ENCODE measurements at regions not wholly inside any gene's neighbourhood (a gene's known extent, or its start where the extent isn't known, plus 50 kb on each side); places are given as distances from the start of the nearest gene placed in this dataset.

GRCh38 chr18:72470391-72470790, 73.8 kb downstream of the CBLN2 start:
- DNase-seq (ENCODE audit: low read depth): no peak

- DNase-seq (ENCODE audit: low read depth): no peak
Measured at GRCh38 chr18:72468021-72468710, 76.0 kb downstream of the CBLN2 start.

DNA sequence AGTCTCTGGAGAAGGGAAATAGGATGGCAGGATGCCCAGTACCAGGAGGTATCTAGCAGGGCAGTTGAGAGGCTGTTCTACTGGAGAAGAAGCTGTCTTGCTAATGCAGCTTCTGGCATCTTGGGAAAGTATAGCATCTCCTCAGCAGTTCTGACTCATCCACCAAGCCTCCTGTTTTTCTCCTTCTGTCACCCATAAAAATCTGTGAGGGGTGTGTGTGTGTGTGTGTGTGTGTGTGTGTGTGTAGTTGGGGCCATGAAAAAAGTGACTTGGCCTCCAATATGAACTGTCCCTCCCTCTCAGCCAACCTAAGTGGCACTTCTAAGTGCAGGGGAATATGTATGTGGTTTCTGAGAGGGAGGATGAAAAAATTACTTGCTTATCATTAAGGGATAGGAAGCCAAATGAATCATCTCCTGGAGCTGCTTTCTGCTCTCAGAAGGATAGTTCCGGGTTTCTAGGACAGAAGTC, 83.9 kb downstream of the CBLN2 start:
- no peak for DNase-seq (ENCODE audit: low read depth)

DNA sequence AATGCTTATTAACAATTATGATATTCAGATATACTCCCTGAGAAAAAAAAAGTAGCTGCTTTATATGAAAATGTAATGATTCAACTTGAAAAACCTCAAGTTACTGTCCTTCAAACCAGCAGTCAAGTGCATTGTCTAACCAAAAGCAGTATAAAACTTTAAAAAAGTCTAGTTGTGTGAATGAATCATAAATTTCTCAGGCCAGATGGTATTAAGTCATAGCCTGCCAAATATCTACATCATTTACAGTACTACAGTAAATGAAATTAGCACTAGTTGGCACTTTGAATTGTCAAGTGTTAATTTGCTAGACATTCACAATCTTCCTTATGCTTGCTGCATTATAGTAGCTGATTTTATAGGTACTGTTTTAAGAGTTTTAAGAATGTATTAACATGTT, 85.9 kb downstream of the CBLN2 start:
- DNase-seq (ENCODE audit: low read depth): no peak

DNA sequence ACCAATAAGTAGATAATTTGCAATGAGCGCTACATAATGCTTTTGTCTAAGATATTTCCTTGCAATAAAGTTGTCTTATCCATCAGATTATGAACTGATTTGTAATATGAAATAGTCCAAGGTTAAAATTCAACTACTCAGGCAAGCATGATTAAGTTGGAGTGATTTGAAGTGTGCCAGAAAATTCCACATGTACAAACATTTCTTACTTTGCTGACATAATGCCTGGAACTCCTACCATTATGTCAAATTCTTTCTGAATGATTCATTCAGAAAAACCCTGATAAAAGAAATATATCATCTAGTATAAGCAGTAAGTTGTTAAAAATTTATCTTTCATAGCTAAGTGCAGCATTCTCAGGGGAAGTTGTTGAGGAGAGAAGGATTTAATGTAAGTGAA, 87.3 kb downstream of the CBLN2 start:
- DNase-seq (ENCODE audit: low read depth): no peak

DNA sequence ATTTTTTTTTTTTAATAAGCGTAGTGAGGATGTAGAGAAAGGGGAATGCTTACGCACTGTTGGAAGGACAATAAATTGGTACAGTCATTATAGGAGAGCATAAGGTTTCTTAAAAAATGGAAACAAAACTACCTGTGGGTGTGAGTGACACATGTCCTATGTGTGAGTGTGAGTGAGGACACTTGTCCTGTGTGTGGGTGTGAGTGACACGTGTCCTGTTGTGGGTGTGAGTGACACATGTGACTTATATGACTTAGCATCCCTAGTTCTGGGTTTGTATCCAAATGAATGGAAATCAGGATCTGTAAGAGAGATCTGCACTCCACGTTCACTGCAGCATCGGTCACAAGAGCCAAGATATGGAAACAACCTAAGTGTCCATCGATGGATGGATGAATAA, 91.8 kb downstream of the CBLN2 start:
- DNase-seq (ENCODE audit: low read depth): no peak

DNA sequence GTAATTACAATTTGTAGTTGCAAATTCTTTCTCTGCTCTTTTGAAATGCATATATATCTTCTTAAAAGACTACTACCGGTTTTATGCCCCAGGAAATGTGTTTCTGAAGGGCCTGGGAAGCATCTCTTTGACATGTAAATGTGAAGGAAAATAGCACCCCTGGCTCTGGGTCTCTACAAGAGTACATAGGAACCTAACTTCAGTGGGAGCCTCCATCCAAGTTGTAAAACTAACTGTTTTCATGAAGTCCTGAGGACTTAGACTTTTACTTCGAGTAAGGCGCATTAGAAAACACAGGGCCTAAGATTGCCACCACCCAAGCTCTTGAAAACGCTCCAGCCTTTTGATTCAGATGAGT, 99.4 kb downstream of the CBLN2 start:
- DNase-seq (ENCODE audit: low read depth): no peak

DNA sequence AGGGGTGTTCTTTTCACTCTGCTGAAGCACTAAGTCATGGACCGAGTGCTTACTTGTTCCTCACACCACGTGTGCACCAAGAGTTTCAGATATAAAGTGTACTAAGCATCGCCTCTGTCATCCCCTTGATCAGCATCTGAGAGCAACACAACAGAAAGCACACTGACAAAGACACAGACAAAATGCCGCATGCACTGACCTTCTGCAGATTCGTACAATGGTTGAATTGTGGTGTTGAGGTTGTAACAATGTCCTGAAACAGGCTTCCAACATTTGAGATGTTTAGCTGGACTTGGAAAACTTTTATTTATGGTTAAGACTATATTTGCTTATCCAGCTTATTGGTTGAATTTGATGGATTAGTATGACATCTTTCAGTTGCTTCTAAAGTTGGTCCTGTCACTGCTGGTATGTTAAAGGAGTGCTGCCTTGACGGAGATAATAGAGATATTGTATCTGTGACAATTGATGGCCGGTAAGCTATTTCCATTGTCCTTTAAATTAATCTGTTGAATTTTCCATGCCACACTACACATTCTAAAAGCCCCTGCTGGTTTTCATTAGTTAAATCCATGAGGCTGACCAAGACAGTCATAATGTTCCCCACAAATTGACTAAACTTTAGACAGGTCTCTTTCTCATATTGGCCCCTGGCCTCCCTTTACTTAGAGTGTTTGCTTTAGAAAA, 99.9 kb downstream of the CBLN2 start:
- DNase-seq (ENCODE audit: low read depth): no peak

- DNase-seq (ENCODE audit: low read depth): no peak
Measured at GRCh38 chr18:72436401-72436800, 107.7 kb downstream of the CBLN2 start.

DNA sequence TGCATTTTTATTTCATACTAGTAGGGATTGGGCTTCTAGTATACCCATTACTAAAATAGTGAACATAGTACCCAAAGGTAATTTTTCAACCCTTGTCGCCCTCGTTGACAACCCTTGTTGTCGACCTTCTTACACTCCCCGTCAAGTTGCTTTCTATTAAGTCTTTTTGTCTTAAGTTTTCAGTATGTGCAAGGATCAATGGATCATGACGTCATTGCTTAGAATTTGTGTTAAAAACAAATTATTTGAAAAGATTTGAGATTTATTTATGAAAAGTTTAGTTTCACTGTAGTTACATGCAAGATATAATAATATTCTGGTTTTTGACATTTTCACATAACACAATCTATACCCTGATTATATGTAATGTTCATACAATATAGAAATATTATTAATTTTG, 110.4 kb downstream of the CBLN2 start:
- no peak for DNase-seq (ENCODE audit: low read depth)

- DNase-seq (ENCODE audit: low read depth): no peak
Measured at GRCh38 chr18:72427721-72428120, 116.4 kb downstream of the CBLN2 start.

DNA sequence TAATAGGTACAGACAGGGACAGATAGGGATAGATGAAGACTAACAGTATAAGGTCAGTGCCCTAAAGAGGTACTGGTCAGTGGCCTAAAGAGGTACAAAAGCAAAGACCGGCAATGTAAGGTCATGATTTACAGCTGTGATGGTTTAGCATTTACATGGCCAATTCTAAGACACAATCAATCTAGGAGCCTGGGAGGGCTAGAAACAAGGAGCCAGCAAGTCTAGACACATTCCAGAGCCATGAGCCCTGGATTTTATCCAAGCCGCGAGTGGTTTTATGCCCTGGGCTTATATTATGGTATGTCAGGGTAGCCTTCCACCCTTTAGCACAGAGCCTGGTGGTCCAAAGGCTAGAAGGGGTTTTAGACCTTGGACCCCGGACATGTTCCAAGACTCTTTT, 124.2 kb downstream of the CBLN2 start:
- DNase-seq (ENCODE audit: low read depth): no peak

- no peak for DNase-seq (ENCODE audit: low read depth)
Measured at GRCh38 chr18:72412927-72413326, 131.2 kb downstream of the CBLN2 start.

DNA sequence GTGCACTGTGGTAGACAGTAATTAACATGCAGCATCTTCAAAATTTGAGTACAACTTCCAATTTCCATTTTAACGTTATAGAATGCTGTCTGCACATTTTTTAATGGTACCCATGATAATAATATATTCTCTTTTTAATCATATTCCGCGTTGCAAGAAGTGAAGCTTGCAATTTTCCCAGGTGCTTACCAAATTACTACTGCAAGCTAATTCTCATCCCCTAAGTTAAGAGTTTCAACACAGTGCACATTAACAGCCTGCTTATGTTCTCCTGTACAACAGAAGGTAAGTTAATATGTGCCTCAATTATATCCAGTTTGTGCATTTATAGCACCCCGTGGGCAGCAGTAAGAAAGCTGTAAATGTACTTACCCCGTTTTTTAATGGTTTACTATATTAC, 132.9 kb downstream of the CBLN2 start:
- no peak for DNase-seq (ENCODE audit: low read depth)

GRCh38 chr18:72410399-72410798, 133.7 kb downstream of the CBLN2 start:
- no peak for DNase-seq (ENCODE audit: low read depth)

DNA sequence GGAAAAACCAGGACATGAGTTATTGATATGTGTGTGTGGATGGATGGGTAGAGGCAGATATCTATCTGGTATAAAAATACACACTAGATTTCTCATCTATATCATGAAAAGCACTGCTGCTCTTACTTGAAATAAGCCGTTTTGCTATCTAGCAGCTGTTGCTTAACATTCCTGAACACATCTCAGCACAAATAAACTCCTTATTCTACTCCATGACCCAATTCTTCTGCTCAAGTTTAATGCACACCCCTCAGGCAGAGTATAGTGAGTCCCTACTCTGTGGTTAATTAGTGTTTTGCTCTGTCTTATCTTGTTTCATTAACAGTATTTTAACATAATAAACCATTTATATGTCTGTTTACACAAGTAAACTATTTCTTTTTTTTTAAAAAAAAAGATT, 134.2 kb downstream of the CBLN2 start:
- no peak for DNase-seq (ENCODE audit: low read depth)

DNA sequence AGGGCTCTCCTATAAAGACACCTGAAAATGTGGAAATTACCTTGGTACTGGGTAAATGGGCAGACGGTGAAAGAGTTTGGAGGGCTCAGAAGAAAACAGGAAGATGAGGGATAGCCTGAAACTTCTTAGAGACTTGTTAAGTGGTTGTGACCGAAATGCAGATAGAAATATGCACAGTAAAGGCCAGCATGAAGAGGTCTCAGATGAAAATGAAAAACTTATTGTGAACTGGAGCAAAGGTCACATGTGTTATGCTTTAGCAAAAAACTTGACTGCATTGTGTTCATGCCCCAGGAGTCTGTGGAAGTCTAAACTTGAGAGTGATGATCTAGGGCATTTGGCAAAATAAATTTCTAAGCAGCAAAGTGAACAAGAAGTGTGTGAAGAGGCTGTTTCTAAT, 137.1 kb downstream of the CBLN2 start:
- DNase-seq (ENCODE audit: low read depth): no peak

- no peak for DNase-seq (ENCODE audit: low read depth)
Measured at GRCh38 chr18:72391951-72392350, 152.2 kb downstream of the CBLN2 start.

GRCh38 chr18:72391427-72391826, 152.7 kb downstream of the CBLN2 start:
- no peak for DNase-seq (ENCODE audit: low read depth)

DNA sequence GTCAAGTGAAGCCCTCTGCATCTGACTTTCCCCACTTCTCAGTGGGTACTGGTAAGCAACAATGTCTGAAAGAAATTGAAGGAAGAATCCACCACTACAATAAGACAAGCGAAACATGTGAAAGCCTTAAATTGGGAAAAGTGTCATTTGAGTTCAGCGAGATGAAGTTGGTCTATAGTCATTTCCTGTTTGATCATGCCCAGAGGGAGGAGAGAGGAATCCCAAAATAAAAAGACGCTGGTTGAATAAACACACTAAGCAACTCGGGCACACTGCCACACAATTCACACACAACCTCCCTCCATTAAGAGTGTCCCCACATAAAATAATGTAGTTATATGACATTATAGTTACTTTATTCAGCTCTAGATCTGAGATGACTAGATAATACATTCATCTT, 166.1 kb downstream of the CBLN2 start:
- no peak for DNase-seq (ENCODE audit: low read depth)

- DNase-seq (ENCODE audit: low read depth): no peak
Measured at GRCh38 chr18:72376256-72376655, 167.9 kb downstream of the CBLN2 start.

DNA sequence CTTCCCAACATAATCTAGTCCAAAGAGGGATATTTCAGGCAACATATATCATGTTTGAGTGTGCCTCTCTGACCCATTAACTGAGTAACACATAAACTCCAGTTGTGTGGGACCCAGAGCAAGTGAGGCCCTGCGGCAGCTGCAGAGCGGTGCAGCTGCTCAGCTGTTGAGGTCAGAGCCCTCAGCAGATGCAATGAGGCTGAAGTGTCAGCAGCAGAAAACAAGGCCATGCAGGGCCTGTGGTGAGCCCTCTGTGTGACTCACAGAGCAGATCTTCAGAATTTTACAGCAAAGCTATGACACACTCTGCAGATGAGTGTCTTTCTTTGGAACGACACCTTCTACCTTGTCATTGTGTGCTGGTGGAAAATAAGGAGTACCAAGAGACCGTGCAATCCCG, 168.5 kb downstream of the CBLN2 start:
- no peak for DNase-seq (ENCODE audit: low read depth)

DNA sequence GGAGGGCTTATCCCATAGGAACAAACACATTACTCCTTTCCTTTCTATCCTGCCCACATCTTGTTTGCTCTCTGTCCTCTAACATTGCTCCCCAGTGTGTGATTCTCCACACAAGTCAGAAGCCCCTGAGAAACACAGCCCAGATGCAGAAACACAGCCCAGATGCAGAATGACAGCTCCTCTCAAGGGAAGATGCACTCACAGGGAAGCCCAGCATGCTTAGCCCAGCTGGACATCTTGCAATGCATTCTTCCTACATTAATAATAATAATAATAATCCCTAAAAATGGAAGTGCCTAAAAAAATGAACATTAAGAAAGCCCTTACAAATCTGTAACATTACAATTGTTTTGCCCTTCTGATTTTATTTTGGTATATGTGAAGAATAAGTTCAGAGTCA, 172.1 kb downstream of the CBLN2 start:
- DNase-seq (ENCODE audit: low read depth): no peak

DNA sequence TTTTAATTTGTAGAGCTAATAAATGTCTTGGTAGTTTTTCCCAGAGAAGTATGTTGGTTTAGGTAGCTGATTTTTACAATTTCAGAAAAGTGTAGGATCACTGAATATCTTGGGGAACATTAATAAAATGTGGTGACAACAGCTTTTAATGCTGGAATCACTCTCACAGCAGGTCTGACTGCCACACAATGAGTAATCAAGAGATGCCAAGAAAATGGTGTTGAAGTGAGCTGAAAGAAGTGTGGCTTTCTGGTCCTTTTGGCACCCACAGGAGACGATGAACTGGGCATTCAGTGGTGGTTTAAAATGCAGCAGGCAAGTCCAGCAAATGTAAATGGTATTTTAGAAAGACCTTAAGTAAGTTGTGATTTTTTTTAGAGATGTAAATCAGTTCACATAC, 175.8 kb downstream of the CBLN2 start:
- no peak for DNase-seq (ENCODE audit: low read depth)
